GM19239 (cell line): ENCODE measurements at regions not wholly inside any gene's neighbourhood (a gene's known extent, or its start where the extent isn't known, plus 50 kb on each side); places are given as distances from the start of the nearest gene placed in this dataset.
"Not testable (repeated sequence)": the region's sequence is repeated elsewhere in the genome, so short reads cannot be mapped to it uniquely, and the experiment has no call there.

Source experiments
- DNase-seq: peaks from one replicate; pipeline ENCODE4 v3.0.0; 2011; ENCODE audit warnings: low spot score; ENCODE audit not compliant: insufficient read length
- FAIRE-seq: peaks from 2 replicates; lab custom pipeline; 2011; peaks lifted over from hg19 to GRCh38; lab: Jason Lieb, UNC

DNA sequence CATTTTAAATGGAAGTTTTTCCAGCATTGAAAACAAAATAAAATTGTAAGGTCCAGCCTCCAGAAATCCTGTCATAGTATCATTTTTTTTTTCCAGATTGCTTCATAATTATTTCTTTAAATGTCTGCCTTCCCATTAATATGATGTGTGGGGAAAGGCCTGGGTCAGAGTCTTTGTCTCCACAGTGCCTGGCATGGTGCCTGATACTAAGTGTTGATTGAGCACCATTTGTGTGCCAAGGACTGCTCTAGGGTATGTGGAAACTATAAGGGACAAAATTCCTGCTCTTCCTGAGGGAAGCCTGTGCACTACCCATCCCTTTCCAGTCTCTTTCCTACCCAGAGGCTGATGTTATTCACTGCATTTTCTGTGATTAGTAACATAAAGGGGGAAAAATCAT is 53.1 kb upstream of the BEND4 start:
- no peak for FAIRE-seq
- DNase-seq: no peak

GRCh38 chr4:42216664-42217063 is 64.2 kb upstream of the BEND4 start:
- no peak for DNase-seq
- FAIRE-seq: no peak

DNA sequence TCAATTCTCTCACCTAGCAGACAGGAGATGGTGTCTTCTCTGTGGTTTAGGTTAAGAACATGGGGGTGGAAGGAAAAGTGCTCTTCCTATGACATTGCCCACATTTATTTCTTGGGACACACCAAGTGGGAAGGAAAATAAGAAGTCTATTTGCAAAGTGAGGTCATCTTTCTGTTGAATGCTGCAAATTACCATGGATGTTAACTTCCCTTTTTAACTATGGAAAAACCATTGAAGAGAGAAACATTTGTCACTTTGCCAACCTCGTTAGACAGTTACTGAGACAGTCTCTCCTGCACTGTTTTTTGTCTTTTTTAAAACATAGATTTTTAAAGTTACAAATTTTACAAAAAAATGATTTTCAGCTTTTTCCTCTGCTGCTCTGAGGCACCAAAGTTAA is 72.8 kb upstream of the BEND4 start:
- no peak for FAIRE-seq
- DNase-seq: no peak

DNA sequence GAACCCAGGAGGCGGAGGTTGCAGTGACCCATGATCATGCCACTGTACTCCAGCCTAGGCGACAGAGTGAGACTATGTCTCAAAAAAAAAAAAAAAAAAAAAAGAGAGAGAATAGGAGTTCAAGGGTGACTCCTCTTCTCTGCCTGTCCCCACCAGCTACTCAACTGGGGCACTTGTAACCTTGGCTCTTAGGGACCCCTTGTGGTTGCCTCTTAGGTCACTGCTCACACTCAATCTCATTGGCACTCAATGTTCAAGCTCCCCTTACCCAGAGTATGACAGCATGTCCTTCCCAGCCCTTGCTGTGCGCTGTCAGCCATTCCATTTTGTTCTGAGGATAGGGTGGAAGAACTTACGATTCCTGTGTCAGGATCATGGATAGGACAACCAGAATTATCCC is 82.4 kb upstream of the BEND4 start:
- no peak for FAIRE-seq

GRCh38 chr4:42235304-42236021 is 83.0 kb upstream of the BEND4 start:
- FAIRE-seq: no peak
- no peak for DNase-seq

More for the DNA sequence above, 82.4 kb upstream of the BEND4 start:
- DNase-seq: no peak

DNA sequence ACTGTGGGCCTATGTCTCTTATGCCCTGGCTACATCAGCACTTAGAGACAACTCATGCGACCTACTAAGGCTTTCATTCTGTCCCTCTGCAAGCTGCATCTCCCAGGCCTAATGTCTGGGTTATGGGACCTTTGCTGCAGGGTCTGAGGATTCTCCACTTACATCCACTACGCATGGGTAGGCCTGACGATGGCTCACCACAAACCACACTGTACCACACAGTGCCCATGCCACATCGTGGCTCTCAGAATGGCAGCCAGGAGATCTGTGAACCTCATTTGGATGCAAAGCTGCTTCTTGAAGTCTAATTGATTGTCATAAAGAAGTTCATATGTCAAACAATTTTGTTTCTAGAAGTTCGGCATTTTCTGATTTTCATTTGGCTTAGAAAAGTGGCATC is 84.6 kb upstream of the BEND4 start:
- DNase-seq (no peak), FAIRE-seq (no peak)

DNA sequence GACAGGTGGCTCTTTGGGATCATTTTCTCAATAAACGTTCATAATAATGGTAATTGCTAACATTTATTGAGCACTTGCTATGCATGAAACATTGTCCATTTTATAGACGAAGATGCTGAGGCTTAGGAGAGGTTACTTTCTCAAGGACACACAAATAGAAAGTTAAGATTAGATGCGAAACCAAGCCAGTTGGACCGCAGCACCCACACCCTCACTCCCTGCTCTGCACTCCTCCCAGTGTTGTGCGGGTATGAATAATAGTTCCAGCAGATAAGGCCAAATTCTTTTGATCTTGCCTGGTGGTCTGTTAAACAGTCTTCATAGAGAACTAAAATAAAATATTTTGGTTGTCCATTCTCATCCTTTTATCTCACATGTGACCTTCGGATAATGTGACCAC is 85.0 kb upstream of the BEND4 start:
- no peak for FAIRE-seq
- DNase-seq: no peak

DNA sequence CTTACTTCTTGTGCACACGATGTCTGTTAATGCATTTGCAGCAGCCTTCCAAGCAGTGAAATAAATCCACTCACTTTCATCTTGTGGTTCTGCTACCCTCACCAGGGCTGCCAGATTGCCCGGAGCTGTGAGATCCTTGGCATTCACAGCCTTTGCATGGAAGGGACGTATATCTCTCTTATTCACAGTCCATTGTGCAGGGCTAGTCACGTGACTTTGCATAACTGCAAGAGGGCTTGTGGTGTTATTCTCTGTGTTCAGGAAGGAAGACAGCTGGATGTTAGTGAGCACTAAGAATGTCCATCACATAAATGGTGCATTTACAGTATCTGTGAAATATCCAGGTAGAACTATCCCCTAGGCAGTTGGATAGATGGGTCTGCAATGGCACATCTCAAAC is 96.5 kb upstream of the BEND4 start:
- DNase-seq (no peak), FAIRE-seq (no peak)

DNA sequence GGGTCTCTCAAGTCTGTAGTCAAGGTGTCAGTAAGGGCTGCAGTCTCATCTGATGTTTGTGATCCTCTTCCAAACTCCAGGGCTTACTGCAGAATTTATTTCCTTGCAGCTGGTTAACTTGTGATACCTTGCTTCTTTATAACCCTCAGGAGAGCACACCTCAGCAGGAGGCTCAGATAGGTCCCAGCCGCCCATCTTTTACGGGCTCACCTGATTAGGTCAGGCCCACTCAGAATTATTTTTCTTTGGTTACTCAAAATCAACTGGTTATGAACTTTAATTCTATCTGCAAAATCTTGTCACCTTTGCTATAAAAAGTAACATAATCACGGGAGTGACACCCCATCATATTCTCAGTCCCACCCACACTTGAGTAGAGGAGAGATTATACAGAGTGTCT is 99.9 kb upstream of the BEND4 start:
- no peak for DNase-seq
- FAIRE-seq: no peak

GRCh38 chr4:42257645-42258044 is 105.2 kb upstream of the BEND4 start:
- FAIRE-seq, DNase-seq: not testable (repeated sequence)

- no peak for FAIRE-seq
Observed at GRCh38 chr4:42262701-42263490, 110.4 kb upstream of the BEND4 start.

GRCh38 chr4:42265782-42266602 is 113.5 kb upstream of the BEND4 start:
- no peak for FAIRE-seq
- no peak for DNase-seq

More at GRCh38 chr4:42262701-42263490, 110.4 kb upstream of the BEND4 start:
- DNase-seq: no peak

GRCh38 chr4:42267724-42268123 is 115.3 kb upstream of the BEND4 start:
- DNase-seq: no peak
- no peak for FAIRE-seq

- no peak for DNase-seq
- FAIRE-seq: peak; percentile 78
Observed at GRCh38 chr4:42268824-42269223, 116.4 kb upstream of the BEND4 start.

GRCh38 chr4:42271096-42271495 is 118.6 kb upstream of the BEND4 start:
- DNase-seq (no peak), FAIRE-seq (no peak)

DNA sequence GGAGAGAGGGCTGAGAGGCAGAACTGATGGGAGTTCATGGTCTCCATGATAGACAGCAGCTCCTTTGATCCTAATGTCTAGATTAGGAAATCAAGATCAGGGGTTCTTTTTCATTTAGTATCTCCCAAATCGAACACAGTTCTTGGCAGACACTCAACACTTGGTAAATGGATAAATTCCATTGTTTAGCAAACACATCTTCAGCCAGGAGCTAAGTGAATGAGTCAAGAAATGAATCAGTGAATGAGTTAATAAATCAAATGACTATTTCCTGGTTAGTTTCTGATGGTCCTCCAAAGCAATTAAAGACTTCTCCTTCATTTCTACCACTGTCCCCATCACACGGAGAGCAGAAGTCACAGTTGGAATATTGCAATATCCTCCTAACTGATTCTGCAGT is 120.0 kb upstream of the SHISA3 start:
- DNase-seq: no peak
- FAIRE-seq: no peak

- DNase-seq: no peak
- FAIRE-seq: no peak
Observed at GRCh38 chr4:42278709-42279324, 118.5 kb upstream of the SHISA3 start.

DNA sequence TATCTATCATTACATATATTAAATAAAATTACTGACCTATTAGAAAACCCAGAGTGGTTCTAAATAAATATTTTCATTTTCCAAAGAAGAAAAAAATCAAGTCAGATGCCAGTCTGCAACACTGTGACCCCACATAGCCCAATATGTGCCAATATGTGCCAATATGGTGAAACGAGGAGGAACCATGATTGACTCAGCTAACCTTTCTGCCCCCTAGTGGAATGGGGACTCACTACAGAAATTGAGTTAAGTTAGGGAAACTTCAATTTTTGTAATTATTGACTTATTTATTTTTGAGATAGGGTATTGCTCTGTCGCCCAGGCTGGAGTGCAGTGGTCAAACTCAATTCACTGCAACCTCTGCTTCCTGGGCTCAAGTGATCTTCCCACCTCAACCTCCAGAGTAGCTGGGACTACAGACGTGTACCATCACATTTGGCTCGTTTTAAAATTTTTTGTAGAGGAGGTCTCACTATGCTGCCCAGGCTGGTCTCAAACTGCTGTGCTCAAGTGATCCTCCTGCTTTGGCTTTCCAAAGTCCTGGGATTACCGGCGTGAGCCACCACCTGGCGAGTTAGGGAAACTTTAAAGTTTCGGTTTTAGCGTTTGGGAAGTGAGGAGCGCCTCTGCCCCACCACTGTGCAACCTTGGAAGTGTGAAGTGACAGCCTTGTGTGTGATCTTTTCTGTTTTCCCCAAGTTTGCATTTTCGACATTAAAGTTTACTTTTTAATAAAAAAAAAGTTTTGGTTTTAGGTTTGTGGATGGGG is 116.8 kb upstream of the SHISA3 start:
- FAIRE-seq (peak; percentile 85), DNase-seq (no peak)

DNA sequence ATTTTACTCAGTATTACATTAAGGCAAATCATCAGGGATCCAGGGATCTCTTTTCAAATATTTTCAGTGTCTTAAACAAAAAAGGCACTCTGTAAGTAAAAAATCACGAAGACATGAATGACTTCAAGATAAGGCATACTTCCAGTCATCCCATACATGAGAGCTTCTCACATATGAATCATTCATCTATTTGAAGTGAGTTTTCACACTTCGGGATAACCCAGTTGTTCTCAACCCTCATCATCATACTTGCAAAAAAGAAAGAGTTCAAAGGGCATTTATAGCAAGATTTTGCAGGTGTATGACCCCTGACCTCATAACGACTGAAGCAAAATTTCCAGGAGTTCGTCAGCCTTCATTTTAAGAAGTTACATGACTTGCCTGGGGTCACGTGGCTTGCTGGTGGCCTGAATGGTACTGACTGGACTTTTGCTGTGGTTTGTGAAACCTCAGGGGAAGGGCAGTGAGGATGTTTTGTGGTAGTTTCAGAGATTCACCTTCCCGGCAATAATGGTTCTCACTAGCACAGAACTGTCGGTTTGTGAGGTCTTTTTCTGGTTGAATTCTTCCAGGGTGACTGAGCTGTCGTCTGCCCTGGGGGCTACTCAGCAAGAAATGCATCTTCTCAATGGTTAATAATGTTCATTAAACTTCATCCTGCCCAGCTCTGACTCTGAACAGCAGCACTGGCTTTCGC is 115.8 kb upstream of the SHISA3 start:
- FAIRE-seq (peak; percentile 92), DNase-seq (no peak)
